Bone marrow (tissue), 2 donors: ENCODE measurements at regions not wholly inside any gene's neighbourhood (a gene's known extent, or its start where the extent isn't known, plus 50 kb on each side); places are given as distances from the start of the nearest gene placed in this dataset.
"Not testable (repeated sequence)": the region's sequence is repeated elsewhere in the genome, so short reads cannot be mapped to it uniquely, and the experiment has no call there.

Experiments
- DNase-seq, 2 donors: peaks; one replicate each; lab custom pipeline; 2025; lab: John Stamatoyannopoulos, UW

DNA sequence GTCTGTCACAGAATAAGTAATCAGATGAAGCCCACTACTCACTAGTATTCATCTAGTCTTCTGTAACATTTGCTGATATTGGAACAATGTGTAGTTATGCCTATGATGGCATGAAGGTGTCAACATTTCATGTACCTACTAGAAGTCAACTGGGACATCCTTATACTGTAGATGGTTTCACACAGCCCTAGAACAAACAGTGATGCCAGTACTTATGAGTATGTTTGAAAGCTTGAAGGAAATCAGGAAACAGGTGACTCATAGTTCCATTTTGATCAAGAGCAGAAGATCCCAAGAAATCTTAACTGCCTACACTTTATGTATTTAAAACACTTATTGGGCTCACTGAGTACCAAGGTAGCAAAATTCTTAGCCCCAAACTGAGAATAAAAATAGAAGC is 1519.6 kb downstream of the REEP3 start:
- DNase-seq: no peak

DNA sequence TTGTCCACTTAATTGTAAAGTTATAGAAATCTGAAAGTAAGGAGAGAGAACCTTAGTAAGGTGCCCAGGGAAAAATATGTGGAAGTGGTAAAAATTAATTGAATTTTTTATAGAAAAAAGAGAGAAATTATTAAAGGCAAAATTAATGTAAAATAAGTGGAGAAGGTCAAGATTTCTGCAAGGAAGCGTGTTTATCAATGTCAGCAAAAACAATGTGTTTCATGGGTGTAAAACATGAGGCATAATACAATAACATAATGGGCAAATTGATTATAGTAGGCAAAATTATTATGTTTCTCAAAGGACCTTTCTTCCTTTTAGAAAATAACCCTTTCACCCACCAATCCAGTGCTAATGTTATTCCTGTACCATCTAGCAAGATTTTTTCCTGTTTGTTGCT is 1520.1 kb downstream of the REEP3 start:
- DNase-seq: no peak

DNA sequence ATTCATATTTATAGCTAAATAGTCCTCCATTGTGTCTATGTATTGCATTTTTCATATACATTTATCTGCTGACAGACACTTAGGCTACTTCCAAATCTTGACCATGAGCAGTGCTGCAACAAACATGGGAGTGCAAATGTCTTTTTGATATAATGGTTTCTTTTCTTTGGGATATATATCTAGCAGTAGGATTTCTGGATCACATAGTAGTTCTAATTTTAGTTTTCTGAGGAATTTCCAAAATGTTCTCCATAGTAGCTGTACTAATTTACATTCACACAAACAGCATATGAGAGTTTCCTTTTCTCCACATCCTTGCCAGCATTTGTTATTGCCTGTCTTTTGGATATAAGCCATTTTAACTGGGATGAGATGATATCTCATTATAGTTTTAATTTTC is 1521.3 kb downstream of the REEP3 start:
- no peak for DNase-seq

DNA sequence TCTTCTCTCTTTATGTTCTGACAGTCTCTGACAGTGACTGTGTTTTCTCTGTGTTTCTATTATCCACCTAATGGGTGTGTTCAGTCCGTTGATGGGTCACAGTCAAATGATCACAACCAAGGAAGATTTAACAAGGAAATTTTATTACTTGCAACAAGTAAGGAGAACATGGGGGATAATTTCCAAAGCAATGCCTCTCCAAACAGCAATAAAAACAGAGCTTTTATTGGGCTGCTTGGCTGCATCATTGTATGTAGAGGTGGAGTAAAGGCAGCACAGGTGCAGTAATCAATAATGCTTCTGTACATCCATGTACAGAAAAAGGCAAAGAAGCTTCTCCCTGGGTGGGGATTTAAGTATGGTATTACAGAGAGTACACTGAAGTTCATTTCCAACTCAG is 1525.6 kb downstream of the REEP3 start:
- no peak for DNase-seq

DNA sequence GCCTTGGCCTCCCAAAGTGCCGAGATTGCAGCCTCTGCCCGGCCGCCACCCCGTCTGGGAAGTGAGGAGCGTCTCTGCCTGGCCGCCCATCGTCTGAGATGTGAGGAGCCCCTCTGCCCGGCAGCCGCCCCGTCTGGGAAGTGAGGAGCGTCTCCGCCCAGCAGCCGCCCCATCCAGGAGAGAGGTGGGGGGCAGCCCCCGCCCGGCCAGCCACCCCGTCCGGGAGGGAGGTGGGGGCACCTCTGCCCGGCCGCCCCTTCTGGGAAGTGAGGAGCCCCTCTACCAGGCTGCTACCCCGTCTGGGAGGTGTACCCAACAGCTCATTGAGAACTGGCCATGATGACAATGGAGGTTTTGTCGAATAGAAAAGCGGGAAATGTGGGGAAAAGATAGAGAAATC is 1530.9 kb downstream of the REEP3 start:
- DNase-seq: not testable (repeated sequence)

DNA sequence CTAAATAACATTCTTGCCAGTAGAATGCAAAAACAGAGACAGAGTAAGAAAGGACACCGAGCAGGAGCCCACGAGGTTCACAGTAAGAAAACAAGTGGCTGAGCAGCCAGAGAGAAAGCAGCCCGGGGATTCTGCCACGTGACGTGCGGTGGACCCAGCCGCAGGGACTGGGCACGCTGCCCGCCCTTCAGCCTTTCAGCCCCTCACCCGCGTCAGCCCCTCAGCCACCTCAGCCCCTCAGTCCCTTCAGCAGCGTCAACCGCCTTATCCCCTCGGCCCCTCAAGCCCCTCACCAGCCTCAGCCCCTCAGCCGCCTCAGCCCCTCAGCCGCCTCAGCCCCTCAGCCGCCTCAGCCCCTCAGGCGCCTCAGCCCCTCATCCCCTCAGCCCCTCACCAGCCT is 1532.2 kb downstream of the REEP3 start:
- not testable (repeated sequence) for DNase-seq

DNA sequence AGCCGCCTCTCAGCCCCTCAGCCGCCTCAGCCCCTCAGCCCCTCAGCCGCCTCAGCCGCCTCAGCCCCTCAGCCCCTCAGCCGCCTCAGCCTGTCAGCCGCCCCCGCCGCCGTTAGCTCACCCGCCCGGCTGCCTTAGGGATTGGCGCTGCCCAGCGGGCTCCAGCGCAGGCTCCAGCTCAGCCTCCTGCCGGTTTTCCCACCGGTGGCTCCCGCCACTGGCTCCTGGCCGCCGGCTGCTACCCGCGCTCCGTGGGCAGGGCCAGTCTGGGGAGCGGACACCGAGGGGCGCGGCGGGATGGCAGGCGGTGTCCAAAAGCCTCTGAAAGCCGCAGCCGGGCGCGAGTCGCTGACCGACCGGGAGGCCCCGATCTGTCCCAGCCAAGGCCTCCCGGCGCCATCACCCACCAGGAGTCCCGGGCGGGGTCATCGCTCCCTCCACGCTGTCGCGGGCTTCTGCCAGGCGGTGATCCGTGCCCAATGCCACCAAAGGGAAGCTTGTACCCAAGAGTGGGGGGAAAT is 1532.7 kb downstream of the REEP3 start:
- DNase-seq: not testable (repeated sequence)

DNA sequence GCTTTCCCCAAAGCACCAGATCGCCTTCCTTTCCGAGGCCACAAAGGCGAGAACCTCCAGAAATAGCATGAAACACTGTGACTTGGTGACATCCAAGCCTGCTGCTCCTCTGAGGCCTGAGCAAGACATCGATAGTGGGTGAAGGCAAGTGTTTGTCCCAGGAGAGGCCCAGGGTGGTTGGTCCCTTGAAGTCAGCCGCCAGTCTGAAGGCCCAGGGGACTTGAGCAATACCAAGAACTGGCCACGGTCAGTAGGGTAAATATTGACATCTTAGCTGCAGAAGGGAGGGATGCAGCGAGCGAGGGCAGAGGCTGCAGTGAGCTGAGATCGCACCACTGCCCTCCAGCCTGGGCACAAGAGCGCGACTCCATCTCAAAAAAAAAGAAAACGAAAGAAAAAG is 1533.5 kb downstream of the REEP3 start:
- DNase-seq: not testable (repeated sequence)

DNA sequence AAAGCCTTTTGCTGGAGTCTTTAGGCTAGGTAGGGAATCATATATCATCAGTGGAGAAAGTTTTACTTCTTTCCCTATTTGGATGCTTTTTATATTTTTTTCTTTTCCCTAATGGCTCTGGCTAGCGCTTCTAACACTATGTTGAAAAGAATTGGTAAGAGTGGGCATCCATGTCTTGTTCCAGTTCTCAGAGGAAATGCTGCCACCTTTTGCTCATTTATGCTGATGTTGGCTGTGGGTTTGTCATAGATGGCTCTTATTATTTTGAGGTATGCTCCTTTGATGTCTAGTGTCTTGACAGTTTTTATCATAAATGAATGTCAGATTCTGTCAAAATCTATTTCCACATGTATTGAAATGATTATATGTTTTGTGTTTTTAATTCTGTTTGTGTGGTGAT is 1544.1 kb downstream of the REEP3 start:
- no peak for DNase-seq

DNA sequence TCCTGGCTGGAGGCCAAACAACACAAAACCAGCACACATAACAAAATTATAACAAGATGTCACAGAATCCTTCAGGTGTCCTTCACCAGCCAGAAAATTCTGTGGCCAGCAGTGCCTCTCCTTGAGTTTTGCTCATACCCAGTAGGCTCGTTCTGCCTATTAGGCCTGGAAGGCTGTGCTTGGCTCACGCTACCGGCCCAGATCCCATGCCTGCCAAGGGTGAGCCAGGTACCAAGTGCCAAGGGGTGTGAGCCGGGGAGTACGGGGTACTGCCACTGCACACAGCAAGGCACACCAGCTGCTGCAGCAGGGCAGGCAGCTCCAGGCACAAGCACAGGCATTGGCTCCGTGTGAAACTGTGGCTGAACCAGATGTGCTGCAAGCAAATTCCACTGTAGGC is 1562.0 kb downstream of the REEP3 start:
- no peak for DNase-seq

DNA sequence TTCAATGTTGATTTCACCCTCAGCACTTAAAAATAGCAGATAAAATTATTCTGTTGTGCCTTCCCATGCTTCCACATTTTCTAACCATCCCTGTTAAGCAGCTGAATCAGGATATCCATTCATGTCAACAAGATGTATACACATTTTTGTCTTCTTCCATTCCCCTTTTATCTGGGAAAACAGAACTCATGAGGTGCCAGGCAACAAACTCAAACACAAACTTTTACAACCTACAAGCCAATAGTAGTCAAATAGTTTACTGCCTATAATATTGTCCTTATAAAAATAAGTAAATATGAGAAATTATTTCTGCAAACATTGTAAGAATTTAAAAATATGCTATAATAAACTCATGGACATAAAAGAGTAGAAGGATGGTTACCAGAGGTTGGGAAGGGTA is 1569.8 kb downstream of the REEP3 start:
- DNase-seq: no peak

DNA sequence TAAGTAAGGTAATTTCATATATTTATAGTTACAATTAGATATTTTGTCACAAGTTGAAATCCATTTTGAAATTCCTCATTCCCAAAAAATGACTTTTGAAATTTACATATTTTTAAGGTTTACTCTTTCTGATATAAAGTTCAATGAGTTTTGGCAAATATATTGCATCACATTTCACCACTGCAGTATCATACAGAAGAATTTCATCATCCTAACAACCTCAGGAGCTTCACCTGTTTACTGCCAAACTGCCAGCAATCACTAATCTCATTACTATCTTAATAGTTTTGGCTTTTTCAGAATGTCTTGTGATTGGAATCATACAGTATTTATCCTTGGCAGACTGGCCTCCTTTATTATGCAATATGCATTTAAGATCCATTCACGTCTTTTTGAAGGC is 1578.9 kb downstream of the REEP3 start:
- no peak for DNase-seq

DNA sequence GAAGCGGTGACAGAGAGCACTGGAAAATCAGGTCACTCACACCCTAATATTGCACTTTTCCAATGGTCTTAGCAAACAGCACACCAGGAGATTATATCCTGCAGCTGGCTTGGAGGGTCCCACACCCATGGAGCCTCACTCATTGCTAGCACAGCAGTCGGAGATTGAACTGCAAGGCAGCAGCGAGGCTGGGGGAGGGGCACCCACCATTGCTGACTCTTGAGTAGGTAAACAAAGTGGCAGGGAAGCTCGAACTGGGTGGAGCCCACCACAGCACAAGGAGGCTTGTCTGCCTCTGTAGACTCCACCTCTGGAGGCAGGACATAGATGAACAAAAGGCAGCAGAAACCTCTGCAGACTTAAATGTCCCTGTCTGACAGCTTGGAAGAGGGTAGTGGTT is 1579.7 kb downstream of the REEP3 start:
- not testable (repeated sequence) for DNase-seq

DNA sequence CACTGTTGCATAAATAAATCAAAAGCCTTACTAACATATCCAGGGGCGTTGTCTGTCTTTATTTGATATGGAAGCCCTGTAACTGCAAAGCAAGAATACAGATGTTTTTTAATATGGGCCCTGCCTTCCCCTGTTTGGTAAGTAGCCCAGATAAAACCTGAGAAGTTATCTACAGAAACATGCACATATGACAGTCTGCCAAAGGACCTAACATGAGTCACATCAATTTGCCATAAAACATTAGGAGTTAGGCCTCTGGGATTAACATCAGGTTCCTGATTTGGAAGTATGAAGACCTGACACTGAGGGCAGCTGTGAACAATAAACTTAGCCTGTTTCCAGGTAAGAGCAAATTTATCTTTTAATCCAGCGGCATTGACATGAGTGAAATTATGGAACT is 1588.8 kb downstream of the REEP3 start:
- DNase-seq: no peak

DNA sequence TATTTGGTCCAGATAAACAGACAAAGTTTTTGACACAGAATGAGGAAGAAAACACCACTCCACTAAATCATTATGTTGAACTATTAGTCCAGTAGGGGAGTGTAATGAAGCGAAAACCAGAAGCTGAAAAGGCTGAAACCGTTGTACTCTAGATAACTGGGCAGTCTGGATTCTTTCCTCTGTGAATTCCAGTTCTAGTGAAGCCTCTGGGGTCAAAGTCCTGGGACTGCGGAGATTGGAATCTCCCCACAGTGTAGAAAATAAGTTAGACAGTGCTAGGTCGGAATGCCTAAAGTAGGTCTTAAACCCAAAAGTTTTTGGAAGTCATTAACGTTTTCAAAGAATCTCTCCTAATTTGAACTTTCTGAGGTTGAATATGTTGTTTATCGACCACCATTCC is 1589.9 kb downstream of the REEP3 start:
- DNase-seq: not testable (repeated sequence)

DNA sequence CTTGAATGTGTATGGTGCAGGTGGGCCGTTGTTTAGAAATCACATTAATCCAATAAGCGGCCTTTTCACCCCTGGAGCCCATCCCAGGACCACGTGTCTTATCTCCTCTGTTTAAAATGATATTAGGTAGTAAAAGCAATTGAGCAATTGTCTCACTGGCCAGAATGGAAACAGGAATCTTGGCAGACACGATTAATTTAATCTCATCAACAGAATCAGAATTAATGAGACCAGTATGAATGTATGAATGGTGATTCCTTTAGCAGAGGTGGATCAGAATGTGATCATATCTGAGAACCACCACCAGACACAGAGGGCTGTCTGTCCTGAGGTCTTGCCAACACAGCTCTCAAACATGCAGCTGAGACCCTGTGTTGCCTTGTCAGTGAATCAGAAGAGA is 1591.4 kb downstream of the REEP3 start:
- no peak for DNase-seq

DNA sequence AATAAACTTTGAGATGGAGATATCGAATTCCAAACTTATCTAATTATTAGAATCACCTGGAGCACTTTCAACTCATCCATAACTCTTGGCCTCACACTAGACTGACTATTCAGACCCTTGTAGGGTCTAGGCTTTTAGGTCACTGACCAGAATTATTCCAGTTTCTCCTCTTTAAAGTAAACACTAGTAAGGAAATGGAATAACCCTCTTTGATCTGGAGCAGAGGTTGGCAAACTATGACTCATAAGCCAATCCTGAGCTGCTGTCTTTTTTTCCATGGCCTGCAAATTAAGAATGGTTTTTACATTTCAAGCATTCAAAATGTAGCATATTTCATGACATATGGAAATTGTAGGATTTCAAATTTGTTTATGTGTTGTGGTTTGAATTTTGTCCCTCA is 1601.9 kb downstream of the REEP3 start:
- DNase-seq: no peak

DNA sequence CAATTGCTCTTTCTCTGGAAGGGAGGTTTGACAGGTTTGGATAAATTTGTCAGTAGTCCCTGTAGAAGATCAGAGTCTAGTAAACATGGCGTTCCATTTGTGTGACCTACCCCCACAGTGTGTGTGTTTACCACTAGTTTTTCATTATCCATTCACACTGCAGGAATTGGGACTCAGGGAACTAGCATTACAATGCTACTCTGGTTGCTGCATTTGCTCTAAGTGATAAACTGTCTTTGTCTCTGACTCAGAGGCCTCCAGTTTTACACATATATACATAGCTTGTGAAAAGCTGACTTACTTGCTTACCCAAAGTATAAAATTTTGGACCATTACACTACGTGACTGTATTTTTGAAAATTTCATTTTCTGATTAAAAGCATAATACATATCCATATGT is 1604.0 kb downstream of the REEP3 start:
- no peak for DNase-seq

DNA sequence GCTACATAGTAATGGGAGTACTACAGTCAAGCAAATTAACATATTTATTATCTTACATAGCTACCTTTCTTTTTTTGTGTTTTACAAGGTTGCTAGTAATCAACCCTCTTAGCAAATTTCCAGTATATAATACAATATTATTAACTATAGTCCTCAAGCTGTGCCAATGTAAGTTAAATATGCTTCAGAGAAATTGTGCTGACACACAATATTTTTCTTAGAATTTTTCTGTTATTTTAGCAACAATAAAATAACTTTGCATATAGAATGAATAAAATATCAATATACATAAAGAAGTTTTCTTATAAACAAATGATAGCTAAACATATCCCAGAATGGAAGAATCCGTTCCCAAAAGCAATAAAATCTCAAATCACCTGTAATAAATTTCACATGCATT is 1605.1 kb downstream of the REEP3 start:
- no peak for DNase-seq

DNA sequence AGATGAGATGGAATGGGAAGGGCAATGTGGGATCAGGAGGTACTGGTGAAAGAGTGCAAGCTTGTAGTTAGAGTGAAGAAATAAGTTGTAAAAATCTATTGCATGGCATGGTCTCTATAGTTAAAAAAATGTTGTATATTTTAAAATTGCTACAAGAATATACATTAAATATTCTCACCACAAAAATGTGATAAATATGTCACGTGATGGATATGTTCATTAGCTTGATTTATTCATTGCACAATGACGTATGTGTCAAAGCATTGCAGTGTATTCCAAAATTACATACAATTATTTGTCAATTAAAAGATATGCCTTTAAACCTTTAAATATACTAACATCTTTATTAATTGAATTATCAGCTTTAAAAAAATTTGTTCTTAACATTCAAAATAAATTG is 1607.1 kb downstream of the REEP3 start:
- DNase-seq: no peak

DNA sequence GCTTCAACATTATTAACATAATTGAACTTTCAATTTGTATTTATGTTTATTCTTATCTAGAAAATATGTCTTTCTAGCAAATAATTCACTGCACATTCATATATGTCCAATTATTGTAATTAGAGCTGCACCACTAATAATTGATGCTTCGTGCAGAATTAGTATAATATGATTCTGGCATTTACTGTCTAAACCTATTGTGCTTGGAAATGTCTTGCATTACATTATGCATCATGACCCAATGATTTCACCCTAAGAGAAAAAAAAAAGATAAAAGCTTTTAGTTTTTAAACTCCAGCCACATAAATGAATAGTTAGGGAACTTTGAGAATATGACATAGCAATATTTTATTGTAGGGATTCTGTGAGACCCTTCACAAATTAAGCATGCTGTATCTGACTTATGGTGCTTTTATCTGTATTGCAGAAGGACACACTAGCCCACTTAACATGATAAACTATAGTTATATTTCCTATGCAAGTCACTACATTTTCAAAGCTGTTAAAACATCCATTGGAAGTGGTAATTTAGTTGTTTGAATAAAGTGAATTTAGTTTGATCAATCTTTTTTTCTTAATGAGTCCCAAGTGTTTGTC is 1609.1 kb downstream of the REEP3 start:
- DNase-seq: no peak

DNA sequence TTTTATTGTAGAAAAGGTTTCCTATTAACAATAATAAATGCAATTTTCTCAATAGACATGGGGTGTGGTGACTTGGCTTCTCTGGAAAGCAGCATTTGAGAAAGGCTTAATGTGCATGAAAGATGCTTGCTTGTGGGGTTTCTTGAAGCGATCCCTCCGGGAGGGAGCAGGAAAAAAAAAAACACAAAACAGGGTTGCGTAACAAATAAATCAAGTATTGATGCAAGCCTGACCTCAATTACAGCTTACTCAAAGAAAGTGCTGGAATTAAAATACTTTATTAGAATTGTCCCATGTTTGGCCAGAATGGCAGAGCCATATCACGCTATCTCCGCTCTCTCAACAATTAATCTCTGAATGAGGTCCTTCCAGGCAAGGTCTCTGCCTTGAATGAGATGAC is 1612.5 kb downstream of the REEP3 start:
- DNase-seq: no peak

DNA sequence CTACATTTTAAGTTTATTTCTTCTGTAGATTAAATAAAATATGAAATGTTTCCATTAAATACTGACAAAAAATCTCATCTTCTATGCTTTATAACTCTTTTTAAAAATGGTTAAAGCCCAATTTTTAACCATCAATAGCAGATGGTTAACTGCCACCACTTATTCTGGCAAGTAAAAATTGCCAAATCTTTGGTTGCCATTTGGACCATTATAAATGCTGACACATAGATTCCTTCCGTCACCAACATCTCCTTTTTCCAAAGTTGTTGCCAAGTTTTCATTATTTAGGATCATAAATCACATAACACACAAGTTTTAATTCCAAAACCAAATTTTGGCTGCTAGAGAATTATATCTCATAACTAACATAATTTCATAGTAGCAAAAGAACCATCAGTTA is 1614.3 kb downstream of the REEP3 start:
- DNase-seq: no peak

DNA sequence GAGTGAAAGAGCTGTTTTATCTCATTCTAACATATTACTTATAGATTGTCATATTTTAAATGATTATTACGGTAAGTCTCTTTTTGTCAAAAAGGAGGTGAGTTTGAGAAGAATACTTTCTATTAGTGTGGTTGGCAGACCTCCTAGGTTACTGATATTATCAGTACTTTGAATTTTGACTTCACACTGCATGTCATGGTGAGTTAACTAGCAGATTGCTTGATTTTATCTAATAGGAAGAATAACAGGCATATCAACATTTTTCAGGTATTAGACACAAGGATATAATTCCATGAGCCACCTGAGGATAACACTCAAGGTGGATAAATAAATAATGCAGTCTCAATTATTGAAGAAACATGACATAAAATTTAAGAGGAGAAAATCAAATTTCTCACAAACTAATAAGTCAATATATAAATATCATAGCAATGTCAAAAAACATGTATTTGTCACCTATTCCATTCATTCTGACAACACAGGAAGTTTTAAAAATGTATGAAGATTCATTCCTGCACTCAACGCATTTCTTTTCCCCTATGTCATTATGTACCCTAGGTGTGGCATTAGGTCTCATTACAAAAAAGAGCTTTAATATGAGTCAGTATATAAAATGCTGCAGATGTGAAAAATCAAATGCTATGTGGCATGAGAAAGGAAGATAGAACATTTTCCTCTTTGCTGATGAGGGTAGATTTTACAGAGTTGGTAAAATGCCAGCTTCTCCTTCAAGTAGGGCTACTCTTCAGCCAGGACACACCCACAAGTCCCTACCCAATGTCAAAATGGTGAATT is 1621.6 kb downstream of the REEP3 start:
- no peak for DNase-seq
